ENCODE measurements at regions not wholly inside any gene's neighbourhood (a gene's known extent, or its start where the extent isn't known, plus 50 kb on each side); places are given as distances from the start of the nearest gene placed in this dataset.

DNA sequence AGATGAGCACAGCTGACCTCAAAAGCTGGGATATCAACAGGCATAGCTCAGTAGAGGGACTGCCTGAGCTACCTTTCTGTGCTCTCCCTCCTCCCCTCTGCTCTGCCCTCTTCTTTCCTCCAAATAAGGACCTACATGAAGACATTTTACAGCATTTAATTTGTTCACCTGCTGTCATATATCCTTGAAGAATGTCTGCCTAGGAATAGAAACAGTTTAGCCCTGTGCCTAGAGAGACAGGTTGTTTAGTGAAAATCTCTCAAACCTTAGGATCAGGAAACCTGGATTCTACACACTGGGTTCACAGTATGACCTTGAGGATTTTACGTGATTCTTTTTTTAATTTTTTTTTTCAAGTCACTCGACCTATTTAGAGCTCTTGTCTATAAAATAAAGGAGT, 213.0 kb upstream of the SETBP1 start:
- TF ChIP-seq, protein P1, sequence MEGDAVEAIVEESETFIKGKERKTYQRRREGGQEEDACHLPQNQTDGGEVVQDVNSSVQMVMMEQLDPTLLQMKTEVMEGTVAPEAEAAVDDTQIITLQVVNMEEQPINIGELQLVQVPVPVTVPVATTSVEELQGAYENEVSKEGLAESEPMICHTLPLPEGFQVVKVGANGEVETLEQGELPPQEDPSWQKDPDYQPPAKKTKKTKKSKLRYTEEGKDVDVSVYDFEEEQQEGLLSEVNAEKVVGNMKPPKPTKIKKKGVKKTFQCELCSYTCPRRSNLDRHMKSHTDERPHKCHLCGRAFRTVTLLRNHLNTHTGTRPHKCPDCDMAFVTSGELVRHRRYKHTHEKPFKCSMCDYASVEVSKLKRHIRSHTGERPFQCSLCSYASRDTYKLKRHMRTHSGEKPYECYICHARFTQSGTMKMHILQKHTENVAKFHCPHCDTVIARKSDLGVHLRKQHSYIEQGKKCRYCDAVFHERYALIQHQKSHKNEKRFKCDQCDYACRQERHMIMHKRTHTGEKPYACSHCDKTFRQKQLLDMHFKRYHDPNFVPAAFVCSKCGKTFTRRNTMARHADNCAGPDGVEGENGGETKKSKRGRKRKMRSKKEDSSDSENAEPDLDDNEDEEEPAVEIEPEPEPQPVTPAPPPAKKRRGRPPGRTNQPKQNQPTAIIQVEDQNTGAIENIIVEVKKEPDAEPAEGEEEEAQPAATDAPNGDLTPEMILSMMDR (IDR thresholded peaks at IDR 0.05; ENCODE audit: insufficient read depth, low read length, poor library complexity, severe bottlenecking): no peak
- TF ChIP-seq EZH2phosphoT487 (conservative IDR thresholded peaks at IDR 0.05; ENCODE audit: low read length): no peak

Measured in SU-DHL-6 (cell line).